HG03432 (cell line): ENCODE measurements at regions not wholly inside any gene's neighbourhood (a gene's known extent, or its start where the extent isn't known, plus 50 kb on each side); places are given as distances from the start of the nearest gene placed in this dataset.
"Not testable (repeated sequence)": the region's sequence is repeated elsewhere in the genome, so short reads cannot be mapped to it uniquely, and the experiment has no call there.

Experiments
- ATAC-seq: cut with Tn5 transposase; IDR thresholded peaks from one replicate; pipeline ENCODE4 v1.9.1; 2021; ENCODE audit warnings: mild to moderate bottlenecking, moderate library complexity; ENCODE audit not compliant: unreplicated experiment

DNA sequence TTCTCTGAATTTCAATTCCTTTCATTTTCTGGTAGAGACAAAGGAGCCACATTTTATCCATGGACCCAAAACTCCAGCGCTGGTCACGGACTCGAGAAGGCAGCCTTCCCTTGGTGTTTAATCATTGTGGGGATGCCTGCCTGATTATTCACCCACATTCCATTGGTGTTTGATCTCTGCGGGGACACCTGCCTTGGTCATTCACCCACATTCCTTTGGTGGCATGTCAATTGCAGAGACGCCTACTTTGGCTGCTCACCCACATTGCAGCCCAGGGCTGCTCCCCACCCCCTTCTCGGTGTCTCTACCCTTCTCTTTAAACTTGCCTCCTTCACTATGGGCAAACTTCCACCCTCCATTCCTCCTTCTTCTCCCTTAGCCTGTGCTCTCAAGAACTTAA, 780.7 kb upstream of the POU3F4 start:
- ATAC-seq = not testable (repeated sequence)

DNA sequence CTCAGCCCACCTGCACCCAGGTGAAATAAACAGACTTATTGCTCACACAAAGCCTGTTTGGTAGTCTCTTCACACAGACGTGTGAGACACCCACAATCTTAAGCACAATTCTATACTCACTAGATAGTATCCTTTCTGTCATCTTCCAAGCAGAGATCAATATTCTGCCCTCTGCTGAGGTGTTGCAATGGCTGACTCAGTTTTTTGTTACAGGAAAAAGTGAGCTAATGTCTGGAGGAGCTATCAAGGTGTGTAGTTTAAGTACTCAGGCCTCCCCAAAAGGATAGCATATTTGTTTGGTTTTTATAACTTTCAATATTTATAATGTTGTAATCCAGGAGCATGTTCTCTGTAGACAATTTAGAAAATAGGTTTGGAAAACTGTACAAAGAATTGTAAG, 775.2 kb upstream of the POU3F4 start:
- no peak for ATAC-seq

DNA sequence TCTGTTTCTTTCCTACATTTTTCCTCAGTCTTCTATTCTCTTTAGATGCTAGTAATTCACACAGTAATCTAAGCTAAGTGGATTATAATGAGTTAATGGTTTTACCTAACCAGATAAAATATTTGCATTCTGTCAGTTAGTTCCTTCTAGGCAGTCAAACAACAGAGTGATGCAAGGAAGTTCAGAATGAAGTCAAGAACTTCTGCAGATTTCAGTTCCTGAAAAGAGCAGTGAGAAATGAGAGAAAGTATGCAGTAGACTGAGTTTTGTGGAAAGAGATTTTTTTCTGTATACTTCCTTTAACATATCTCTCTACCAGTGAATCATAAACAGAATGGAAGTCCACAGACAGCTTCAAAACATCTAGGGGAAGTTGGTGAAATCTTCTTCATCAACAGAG, 774.0 kb upstream of the POU3F4 start:
- peak; percentile 85 for ATAC-seq

DNA sequence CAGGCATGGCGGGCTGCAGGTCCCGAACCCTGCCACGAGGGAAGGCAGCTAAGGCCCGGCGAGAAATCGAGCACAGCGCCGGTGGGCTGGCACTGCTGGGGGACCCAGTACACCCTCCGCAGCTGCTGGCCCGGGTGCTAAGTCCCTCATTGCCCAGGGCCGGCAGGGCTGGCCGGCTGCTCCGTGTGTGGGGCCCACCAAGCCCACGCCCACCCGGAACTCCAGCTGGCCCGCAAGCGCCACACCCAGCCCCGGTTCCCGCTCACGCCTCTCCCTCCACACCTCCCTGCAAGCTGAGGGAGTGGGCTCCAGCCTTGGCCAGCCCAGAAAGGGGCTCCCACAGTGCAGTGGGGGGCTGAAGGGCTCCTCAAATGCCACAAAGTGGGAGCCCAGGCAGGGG, 769.8 kb upstream of the POU3F4 start:
- ATAC-seq = not testable (repeated sequence)

DNA sequence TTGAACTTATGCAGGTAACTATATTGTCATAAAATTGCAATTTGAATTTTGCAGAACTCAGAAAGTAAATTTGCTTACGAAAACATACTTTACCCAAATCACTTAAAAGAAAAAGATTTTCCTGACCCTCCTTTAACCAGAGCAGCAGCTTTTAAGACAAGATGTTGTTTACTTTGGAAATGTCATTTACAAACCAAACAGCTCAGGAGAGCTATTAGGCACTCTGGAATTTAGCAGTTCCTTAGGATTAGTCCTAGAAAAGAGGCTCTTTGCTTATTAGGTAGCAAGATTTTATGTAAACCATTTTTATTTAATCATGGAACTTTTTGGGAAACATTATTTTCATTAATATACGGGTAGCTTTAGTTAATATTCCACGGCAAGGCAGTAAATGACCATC, 765.7 kb upstream of the POU3F4 start:
- no peak for ATAC-seq

DNA sequence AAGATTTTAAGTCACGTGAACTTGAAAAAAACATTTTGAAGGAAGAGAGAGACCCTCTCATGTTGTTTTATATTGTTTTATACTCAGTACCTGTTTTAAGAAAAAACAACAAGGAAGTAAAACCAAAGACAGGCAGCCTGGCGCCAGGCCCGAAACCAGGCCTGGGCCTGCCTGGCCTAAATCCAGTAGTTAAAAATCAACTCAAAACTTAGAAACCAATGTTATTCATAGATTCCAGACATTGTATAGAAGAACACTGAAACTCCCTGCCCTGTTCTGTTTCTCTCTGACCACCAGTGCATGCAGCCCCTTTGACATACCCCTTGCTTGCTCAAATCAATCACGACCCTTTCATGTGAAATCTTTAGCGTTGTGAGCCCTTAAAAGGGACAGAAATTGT, 762.4 kb upstream of the POU3F4 start:
- ATAC-seq = not testable (repeated sequence)

DNA sequence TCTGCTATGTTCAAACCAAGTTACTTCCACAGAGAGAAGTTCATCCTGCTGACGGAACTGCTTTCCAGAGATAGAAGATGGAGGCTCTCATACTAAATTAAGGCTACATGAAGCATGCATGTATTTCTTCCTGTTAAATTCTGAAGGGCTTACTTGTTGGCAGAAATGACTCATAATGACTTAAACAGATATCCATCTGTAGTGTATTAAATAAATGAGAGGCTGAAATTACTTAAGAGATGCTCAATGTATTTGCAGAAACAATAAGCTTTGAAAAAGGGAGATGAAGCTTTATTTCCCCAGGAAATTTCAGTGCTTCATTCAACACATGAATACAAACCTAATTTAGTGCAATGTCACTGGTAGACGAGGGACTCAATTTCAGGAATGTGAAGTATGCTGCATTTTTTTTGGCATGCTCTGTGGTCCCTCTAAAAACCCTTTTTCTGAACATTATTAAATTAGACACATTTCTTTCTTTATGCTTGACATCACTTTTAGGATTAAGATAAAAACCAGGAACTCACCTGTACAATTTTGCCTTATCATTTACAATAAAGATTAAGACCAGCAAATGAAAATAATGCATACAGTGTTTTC, 759.1 kb upstream of the POU3F4 start:
- no peak for ATAC-seq

DNA sequence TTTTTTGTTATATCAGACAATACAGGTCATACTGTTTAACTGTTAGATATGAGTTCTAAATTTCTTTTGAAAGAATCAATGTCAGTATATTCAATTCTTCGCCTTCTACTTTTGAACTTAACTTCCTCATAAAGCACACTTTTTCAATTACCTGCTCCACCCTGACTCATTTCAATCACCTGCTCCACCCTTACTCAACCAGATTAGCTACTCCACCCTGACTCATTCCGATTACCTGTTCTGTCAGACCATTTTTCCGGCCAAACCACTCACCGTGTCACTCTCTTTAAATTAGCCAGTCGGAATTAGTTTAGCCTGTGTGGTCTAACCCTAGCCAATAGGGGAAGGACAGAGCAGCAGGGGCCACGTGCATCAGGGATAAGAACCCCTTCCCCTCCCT, 751.8 kb upstream of the POU3F4 start:
- no peak for ATAC-seq

DNA sequence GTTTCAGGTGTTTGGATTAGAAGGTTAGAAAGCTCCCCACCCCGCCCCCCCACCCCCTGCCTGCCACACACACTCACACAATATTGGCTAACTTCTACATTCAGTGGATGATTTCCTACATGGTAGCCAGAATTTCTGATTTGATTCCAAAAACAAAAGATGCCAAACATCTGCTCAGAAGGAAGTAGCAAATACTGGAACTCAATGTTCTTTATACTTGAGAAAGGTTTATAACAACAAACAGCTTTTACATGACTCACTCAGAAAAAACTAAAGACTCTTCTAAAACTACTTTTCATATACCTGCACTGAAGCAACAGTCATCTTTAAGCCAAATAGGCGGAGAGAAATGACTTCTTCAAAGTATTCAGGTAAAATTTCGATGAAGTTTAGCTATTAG, 750.5 kb upstream of the POU3F4 start:
- ATAC-seq = no peak

DNA sequence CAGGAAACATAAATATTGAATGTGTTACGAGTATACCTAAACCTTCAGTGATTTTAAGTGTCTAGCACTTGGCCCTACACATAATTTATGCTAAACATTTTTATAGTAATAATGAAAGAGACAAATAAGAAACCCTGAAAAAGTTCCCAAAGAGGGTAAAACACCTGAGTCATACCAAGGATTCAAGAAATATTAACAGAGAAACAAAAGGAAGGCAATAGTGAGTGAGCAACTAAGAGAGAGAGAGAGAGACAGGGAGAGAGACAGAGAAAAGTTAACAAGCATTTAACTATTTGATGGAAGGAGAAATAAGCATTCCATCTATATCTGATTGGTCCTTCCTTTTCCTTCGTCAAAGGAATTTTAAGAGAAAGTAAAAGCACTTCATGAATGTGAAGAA, 743.6 kb upstream of the POU3F4 start:
- no peak for ATAC-seq

DNA sequence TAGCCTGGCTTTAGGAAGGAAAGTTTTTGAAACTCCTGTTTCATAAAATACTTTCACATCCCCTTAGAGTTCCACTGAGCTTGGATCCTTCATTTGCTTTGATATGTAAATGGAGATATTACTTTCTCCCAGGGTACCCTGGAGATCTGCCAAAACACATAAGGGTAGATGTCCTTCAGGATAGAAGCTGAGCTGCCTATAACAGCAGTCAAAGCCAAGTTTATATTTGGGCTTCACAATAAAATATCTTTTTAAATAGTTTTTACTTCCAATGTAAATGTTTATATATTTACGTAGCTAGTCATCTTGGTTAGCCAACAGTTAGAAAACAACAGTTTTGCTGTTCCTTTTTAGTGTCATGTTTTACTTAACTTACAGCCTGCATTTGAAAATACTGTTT, 742.3 kb upstream of the POU3F4 start:
- no peak for ATAC-seq

DNA sequence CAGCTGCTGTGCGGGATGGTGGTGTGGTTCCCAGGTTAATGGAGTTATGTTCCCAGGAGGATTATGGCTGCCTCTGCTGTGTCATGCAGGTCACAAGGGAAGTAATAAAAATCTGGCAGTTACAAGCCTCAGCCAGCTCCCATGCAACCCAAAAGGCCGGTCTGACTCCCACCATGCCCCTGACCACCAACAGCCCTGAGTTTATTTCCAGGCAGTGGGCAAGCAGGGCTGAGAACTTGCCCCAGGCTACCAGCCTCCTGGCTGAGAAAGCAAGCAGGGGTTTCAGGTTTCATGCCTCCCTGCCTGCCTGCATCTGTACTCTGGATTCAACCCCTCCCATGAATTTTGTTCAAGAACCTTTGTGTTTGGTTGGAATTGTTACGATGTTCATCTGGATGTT, 732.7 kb upstream of the POU3F4 start:
- ATAC-seq = no peak

DNA sequence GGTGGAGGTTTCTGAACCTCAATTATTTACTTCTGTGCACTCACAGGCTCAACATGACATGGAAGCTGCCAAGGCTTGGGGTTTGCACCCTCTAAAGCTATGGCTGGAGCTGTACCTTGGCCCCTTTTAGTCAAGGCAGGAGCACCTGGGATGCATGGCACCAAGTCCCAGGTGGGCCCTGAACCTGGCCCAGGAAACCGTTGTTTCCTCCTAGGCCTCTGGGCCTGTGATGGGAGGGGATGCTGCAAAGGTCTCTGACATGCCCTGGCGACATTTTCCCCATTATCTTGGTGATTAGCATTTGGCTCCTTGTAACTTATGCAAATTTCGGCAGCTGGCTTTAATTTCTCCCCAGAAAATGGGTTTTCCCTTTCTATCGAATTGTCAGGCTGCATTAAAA, 726.1 kb upstream of the POU3F4 start:
- no peak for ATAC-seq

DNA sequence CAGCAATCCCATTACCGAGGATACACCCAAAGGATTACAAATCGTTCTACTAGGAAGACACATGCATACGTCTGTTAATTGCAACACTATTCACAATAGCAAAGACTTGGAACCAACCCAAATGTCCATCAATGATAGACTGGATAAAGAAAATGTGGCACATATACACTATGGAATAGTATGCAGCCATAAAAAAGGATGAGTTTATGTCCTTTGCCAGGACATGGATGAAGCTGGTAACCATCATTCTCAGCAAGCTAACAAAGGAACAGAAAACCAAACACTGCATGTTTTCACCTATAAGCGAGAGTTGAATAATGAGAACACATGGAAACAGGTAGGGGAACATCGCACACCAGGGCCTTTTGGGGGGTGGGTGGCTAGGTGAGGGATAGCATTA, 695.2 kb upstream of the POU3F4 start:
- not testable (repeated sequence) for ATAC-seq

DNA sequence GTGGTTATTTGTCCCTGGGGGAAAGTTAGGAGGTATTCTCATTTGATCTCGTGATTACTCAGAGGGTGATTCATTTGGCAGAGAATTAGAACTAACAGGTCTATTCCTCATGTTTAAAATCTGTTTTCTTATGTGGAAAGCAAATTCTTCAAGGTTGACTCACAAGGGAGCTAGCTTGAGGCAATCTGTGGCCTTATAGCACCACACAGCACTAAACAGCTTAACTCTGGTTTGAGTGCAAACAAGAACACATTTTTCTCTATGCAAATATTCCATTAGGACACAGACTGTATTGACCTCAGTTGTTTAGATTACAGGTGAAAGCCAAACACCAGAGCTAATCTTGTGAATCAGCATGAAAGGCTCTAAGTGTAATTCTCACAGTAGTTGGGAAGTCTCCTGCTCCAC, 694.4 kb upstream of the POU3F4 start:
- ATAC-seq = no peak

DNA sequence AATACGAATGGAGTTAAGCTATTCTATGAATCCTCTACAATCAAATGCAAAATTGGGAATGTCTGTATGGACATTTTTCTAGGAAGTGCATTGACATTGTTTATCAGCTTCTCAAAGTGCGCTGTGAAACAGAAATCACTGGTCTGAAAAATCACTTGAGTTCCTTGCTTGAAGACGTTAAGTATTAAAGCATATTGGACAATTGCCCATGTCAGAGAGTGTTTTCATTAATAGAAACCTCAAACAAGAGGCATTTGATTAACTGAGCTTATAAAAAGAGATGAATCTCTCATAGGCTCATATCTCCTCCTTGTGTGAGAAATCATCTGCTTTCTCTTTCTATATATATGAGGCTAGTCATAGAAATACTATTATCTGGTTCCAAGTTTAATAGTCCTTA, 692.1 kb upstream of the POU3F4 start:
- no peak for ATAC-seq

DNA sequence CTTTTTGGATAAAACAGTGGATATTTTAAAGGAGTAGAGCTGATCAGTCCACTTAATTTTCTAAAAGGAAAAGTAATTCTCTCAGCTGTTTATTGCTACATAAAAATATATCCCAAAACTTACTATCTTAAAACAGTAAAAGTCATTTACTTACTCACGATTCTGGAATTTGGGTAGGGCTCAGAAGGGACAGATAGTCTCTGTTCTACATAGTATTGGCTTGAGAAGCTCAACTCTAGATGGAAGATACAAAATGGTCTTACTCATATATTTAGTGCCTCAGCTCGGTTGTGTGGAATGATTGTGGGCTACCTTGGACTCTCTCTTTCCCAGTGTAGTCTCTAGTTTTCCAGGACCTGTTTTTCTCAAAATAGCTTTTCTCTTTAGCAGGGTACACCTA, 691.5 kb upstream of the POU3F4 start:
- no peak for ATAC-seq

DNA sequence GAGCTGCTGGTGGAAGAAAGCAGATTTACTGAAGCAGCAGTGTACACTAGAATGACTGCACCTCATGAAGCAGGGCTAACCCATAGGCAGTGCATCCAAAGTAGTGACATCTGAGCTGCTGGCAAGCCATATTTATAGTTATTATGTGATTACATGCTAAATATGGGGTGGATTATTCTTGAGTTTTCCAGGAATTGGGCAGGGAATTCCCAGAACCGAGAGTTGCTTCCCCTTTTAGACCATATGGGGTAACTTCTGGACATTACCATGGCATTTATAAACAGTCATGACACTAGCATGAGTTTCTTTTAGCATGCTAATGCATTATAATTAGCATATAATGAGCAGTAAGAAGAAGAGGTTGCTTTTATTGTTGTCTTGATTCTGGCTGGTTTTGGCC, 665.8 kb upstream of the POU3F4 start:
- no peak for ATAC-seq

DNA sequence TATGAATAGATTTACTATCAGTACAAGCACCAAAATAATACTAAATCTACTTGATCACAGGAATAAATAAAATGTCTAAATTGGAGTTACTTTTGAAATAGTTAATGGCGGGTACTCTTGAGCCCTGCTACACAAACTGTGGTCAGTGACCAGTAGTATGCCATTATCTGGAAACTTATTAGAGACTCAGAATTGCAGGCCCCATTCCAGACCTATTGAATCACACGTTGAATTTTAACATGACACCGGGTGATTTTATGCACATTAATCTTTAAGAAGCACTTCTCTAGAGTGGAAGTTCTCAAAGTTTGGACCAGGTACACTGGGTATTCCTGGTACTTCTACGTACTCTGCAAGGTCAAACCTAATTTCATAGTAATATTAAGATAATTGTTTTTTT, 660.0 kb upstream of the POU3F4 start:
- ATAC-seq = no peak
